ENCODE measurements at regions not wholly inside any gene's neighbourhood (a gene's known extent, or its start where the extent isn't known, plus 50 kb on each side); places are given as distances from the start of the nearest gene placed in this dataset.

GRCh38 chr17:72254808-72255449 is 134.1 kb downstream of the SOX9 start:
- DNase-seq = no peak

GRCh38 chr17:72255481-72255880 is 134.7 kb downstream of the SOX9 start:
- DNase-seq = no peak

- no peak for DNase-seq
These were observed 137.9 kb downstream of the SOX9 start for GRCh38 chr17:72258711-72259110.

- DNase-seq = no peak
These were observed 139.1 kb downstream of the SOX9 start for GRCh38 chr17:72259922-72260321.

GRCh38 chr17:72262766-72263165 is 141.9 kb downstream of the SOX9 start:
- no peak for DNase-seq

GRCh38 chr17:72264682-72265405 is 144.0 kb downstream of the SOX9 start:
- DNase-seq = no peak

GRCh38 chr17:72266112-72266775 is 145.4 kb downstream of the SOX9 start:
- DNase-seq = no peak

GRCh38 chr17:72267601-72268000 is 146.8 kb downstream of the SOX9 start:
- no peak for DNase-seq

GRCh38 chr17:72268431-72268830 is 147.6 kb downstream of the SOX9 start:
- DNase-seq = no peak

- peak in 1 of 58 donors; percentile 23 for DNase-seq
These were observed 149.6 kb downstream of the SOX9 start for GRCh38 chr17:72270273-72270924.

GRCh38 chr17:72271603-72272002 is 150.8 kb downstream of the SOX9 start:
- DNase-seq = no peak

- no peak for DNase-seq
These were observed 152.7 kb downstream of the SOX9 start for GRCh38 chr17:72273289-72274056.

GRCh38 chr17:72274614-72275013 is 153.8 kb downstream of the SOX9 start:
- DNase-seq = peak in 4 of 58 donors; percentile 1 to 18 (median 6)

- DNase-seq = no peak
These were observed 160.1 kb downstream of the SOX9 start for GRCh38 chr17:72280881-72281280.

- DNase-seq = no peak
These were observed 161.7 kb downstream of the SOX9 start for GRCh38 chr17:72282439-72283029.

- DNase-seq = no peak
These were observed 164.0 kb downstream of the SOX9 start for GRCh38 chr17:72284806-72285205.

GRCh38 chr17:72287586-72287985 is 166.8 kb downstream of the SOX9 start:
- DNase-seq = no peak

- DNase-seq = no peak
These were observed 173.7 kb downstream of the SOX9 start for GRCh38 chr17:72294487-72294893.

GRCh38 chr17:72295916-72296315 is 175.1 kb downstream of the SOX9 start:
- no peak for DNase-seq

- no peak for DNase-seq
These were observed 175.6 kb downstream of the SOX9 start for GRCh38 chr17:72296456-72296855.
